AG04450 (cell line): ENCODE measurements at regions not wholly inside any gene's neighbourhood (a gene's known extent, or its start where the extent isn't known, plus 50 kb on each side); places are given as distances from the start of the nearest gene placed in this dataset.

ENCODE experiments used
- CTCF ChIA-PET: fragments of 300-600, 350-600 bp; formaldehyde crosslinking; extraction: SDS; loops from one replicate; lab custom pipeline; 2022; ENCODE audit warnings: antibody characterized with exemption, inconsistent platforms; lab: Charles Lee
- POLR2A ChIA-PET: fragments of 350-600 bp; formaldehyde crosslinking; extraction: SDS; loops from one replicate; lab custom pipeline; 2021; ENCODE audit warnings: antibody characterized with exemption, inconsistent platforms; lab: Yijun Ruan, JAX
- DNase-seq: peaks from one replicate; pipeline ENCODE4 v3.0.0-alpha.2; 2011; ENCODE audit warnings: low read depth, low spot score
- H3K27ac ChIP-seq: one replicate; pipeline ENCODE4 v1.5.1; 2012; ENCODE audit warnings: low read depth, low read length, control low read depth
- H3K27me3 ChIP-seq: one replicate; pipeline ENCODE4 v1.6.0; 2012; ENCODE audit warnings: low read length; ENCODE audit not compliant: control insufficient read depth, insufficient read depth
- H3K4me3 ChIP-seq: 2 replicates; pipeline ENCODE4 v1.5.1; 2011; ENCODE audit warnings: mild to moderate bottlenecking, low read depth, low read length, control low read depth
- H3K9me3 ChIP-seq: 2 replicates; pipeline ENCODE4 v1.5.1; 2012; ENCODE audit warnings: low read length; ENCODE audit not compliant: control insufficient read depth, insufficient read depth
- CTCF ChIP-seq: IDR thresholded peaks from 2 replicates; pipeline ENCODE4 v1.5.1; 2011; ENCODE audit warnings: low read depth, low read length, control low read depth, inconsistent platforms

DNA sequence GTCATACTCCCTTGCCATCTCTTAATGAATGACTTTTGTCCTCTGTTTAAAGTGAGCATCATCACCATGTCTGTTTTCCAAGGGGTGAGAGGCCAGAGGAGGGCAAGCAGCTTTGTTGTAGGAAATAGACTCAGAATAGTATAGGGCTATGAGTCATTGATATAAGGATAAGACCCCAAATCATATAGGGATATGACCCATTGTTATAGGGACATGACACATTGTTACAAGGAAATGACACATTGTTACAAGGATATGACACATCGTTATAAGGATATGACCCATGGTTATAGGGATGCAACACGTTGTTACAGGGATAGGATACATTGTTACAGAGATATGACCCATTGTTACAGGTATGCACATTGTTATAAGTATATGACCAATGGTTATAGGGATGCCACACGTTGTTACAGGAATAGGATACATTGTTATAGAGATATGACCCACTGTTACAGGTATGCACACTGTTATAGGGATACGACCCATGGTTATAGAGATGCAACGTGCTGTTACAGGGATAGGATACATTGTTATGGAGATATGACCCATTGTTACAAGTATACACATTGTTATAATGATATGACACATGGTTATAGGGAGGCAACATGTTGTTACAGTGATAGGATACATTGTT is 311.1 kb upstream of the ADARB2 start:
- TF ChIP-seq CTCF: no peak
- DNase-seq: no peak
- POLR2A ChIA-PET: no interaction called here
- Histone ChIP-seq H3K27me3 (no peaks in the 10 kb centered on the region), H3K9me3 (peaks cover 10% of the 10 kb centered on the region), H3K27ac (no peak overlapping the region), H3K4me3 (no peak overlapping the region)
- CTCF ChIA-PET: no interaction called here

GRCh38 chr10:2047679-2048078 is 310.4 kb upstream of the ADARB2 start:
- Histone ChIP-seq H3K4me3 (no peak overlapping the region), H3K9me3 (peaks cover 9% of the 10 kb centered on the region), H3K27me3 (no peaks in the 10 kb centered on the region), H3K27ac (no peak overlapping the region)
- CTCF ChIA-PET: no interaction called here
- TF ChIP-seq CTCF: no peak
- DNase-seq: no peak
- POLR2A ChIA-PET: no interaction called here

- no peak overlapping the region for H3K4me3 ChIP-seq
- peaks cover 20% of the 10 kb centered on the region for H3K9me3 ChIP-seq
- no peak overlapping the region for H3K27ac ChIP-seq
- CTCF ChIA-PET: no interaction called here
- H3K27me3 ChIP-seq: no peaks in the 10 kb centered on the region
- TF ChIP-seq CTCF: no peak
- DNase-seq: no peak
- POLR2A ChIA-PET: no interaction called here
Measured at GRCh38 chr10:2043379-2043778, 306.1 kb upstream of the ADARB2 start.

DNA sequence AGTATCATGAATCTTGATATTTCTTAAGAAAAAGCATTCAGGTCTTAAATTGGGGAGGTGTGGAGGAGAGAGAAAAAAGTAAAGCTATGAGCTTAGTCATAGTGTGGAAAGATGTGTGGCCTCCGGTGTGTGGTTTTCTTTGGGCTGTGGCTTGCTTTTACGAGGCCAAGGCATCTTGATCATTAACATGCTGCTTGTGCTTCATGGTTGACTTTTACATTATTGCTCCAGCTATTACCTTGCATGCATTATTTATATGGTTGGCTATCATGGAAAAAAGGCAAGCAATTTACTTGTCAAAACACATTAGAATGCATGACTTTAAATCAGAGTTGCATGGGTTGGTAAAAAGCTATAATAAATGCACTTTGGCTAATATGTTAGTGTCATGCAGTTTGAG is 300.7 kb upstream of the ADARB2 start:
- ChIA-PET POLR2A (no interaction called here), CTCF (no interaction called here)
- no peak for DNase-seq
- no peak for TF ChIP-seq CTCF
- Histone ChIP-seq H3K27ac (no peak overlapping the region), H3K9me3 (peaks cover 12% of the 10 kb centered on the region), H3K27me3 (no peaks in the 10 kb centered on the region), H3K4me3 (no peak overlapping the region)

DNA sequence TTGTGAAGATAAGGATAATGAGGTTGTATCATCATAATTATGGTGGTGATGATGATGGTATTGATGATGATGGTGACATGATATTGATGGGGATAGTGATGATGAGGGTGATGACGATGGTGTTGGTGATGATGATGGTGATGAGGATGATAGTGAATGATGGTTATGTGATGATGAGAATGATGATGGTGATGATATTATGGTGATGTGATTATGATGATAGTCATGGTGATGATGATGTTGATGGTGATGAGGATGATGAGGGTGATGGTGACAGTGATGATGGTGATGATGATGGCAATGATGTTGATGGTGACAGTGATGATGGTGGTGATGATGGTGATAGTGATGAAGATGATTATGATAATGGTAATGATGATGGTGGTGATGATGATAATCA is 299.9 kb upstream of the ADARB2 start:
- H3K27me3 ChIP-seq: no peaks in the 10 kb centered on the region
- no peak for DNase-seq
- ChIA-PET POLR2A (no interaction called here), CTCF (no interaction called here)
- H3K4me3 ChIP-seq: no peak overlapping the region
- no peak for TF ChIP-seq CTCF
- peaks cover 12% of the 10 kb centered on the region for H3K9me3 ChIP-seq
- no peak overlapping the region for H3K27ac ChIP-seq
